ENCODE measurements at regions not wholly inside any gene's neighbourhood (a gene's known extent, or its start where the extent isn't known, plus 50 kb on each side); places are given as distances from the start of the nearest gene placed in this dataset.

DNA sequence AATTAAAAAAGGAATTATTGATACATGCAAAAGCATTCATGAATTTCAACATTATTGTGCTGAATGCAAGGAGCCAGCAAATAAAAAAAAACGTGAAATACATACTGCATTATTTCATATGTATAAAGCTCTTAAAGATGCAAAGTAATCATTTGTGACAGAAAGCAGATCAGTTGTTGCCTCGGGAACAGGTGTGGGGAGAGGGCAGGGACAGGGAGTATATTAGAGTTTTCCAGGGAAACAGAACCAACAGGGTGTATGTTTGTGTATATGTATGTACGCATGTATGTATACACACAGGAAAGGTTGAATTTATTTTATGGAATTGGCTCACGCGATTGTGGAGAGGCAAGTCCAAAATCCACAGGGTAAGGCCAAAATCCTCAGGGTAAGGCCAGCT, 502.9 kb upstream of the ARGLU1 start:
- Mint-ChIP-seq H3K4me1 (no peaks in the 10 kb centered on the region), H3K27me3 (no peaks in the 10 kb centered on the region), H3K4me3 (no peak overlapping the region), H3K9me3 (peaks cover 3% of the 10 kb centered on the region), H3K27ac (no peak overlapping the region), H3K36me3 (no peaks in the 10 kb centered on the region)
- CTCF ChIA-PET = no interaction called here
- no peak for DNase-seq

GRCh38 chr13:107069108-107069776, 501.3 kb upstream of the ARGLU1 start:
- CTCF ChIA-PET = no interaction called here
- peaks cover 3% of the 10 kb centered on the region for H3K9me3 Mint-ChIP-seq
- no peak overlapping the region for H3K27ac Mint-ChIP-seq
- DNase-seq = no peak
- no peaks in the 10 kb centered on the region for H3K4me1 Mint-ChIP-seq
- H3K4me3 Mint-ChIP-seq = no peak overlapping the region
- no peaks in the 10 kb centered on the region for H3K36me3 Mint-ChIP-seq
- H3K27me3 Mint-ChIP-seq = no peaks in the 10 kb centered on the region

DNA sequence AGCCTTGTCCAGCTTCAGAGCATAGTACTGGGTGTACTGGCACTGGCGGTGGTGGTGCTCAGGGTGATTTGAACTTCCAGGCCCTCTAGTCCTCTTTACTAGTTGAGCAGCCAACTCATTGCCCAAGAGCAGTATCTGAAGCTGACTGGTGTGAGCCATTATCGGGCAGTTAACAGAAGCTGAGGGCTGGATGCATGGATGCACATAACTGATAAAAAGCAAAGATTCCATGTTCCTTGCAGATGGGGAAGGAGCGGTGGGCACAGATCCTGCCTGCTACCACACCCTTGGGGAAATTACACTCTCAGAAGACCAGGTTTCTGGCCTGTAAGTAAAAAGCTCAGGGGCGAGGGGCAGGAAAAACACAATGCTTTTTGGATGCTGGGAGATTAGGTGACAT, 499.4 kb upstream of the ARGLU1 start:
- H3K27me3 Mint-ChIP-seq = no peaks in the 10 kb centered on the region
- peaks cover 7% of the 10 kb centered on the region for H3K9me3 Mint-ChIP-seq
- no peak overlapping the region for H3K27ac Mint-ChIP-seq
- no peaks in the 10 kb centered on the region for H3K4me1 Mint-ChIP-seq
- DNase-seq = no peak
- H3K36me3 Mint-ChIP-seq = no peaks in the 10 kb centered on the region
- CTCF ChIA-PET = no interaction called here
- no peak overlapping the region for H3K4me3 Mint-ChIP-seq

DNA sequence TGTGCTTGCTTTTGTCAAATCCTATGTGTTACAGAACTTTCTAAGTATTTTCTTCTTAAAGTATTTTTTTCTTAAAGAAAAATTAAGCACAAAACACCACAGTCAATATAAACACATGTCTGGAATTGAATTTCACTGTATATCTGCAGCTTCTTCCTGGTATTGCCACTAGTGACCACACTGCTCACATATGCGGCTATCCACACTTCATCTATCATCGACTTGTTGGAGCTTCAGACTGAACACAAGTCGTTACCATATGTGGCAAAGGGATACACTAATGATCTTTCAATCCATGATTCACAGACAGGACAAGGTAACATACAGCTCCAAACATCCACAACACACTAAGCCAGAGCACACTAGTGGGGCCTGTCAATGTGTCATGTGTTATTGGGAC, 498.4 kb upstream of the ARGLU1 start:
- H3K9me3 Mint-ChIP-seq = peaks cover 7% of the 10 kb centered on the region
- H3K4me1 Mint-ChIP-seq = no peaks in the 10 kb centered on the region
- CTCF ChIA-PET = no interaction called here
- no peaks in the 10 kb centered on the region for H3K36me3 Mint-ChIP-seq
- no peak overlapping the region for H3K4me3 Mint-ChIP-seq
- H3K27me3 Mint-ChIP-seq = no peaks in the 10 kb centered on the region
- no peak overlapping the region for H3K27ac Mint-ChIP-seq
- no peak for DNase-seq

GRCh38 chr13:107065036-107065435, 497.1 kb upstream of the ARGLU1 start:
- H3K4me1 Mint-ChIP-seq = no peaks in the 10 kb centered on the region
- CTCF ChIA-PET = no interaction called here
- H3K36me3 Mint-ChIP-seq = no peaks in the 10 kb centered on the region
- H3K4me3 Mint-ChIP-seq = no peak overlapping the region
- H3K9me3 Mint-ChIP-seq = peaks cover 10% of the 10 kb centered on the region
- DNase-seq = no peak
- H3K27ac Mint-ChIP-seq = no peak overlapping the region
- H3K27me3 Mint-ChIP-seq = no peaks in the 10 kb centered on the region

GRCh38 chr13:107057028-107057631, 489.2 kb upstream of the ARGLU1 start:
- H3K9me3 Mint-ChIP-seq = peaks cover 3% of the 10 kb centered on the region
- CTCF ChIA-PET = no interaction called here
- H3K4me3 Mint-ChIP-seq = no peak overlapping the region
- no peak overlapping the region for H3K27ac Mint-ChIP-seq
- H3K4me1 Mint-ChIP-seq = no peaks in the 10 kb centered on the region
- DNase-seq = no peak
- no peaks in the 10 kb centered on the region for H3K27me3 Mint-ChIP-seq
- no peaks in the 10 kb centered on the region for H3K36me3 Mint-ChIP-seq

GRCh38 chr13:107043021-107043956, 475.4 kb upstream of the ARGLU1 start:
- CTCF ChIA-PET = no interaction called here
- H3K9me3 Mint-ChIP-seq = peaks cover 5% of the 10 kb centered on the region
- H3K36me3 Mint-ChIP-seq = no peaks in the 10 kb centered on the region
- no peak overlapping the region for H3K27ac Mint-ChIP-seq
- H3K4me3 Mint-ChIP-seq = no peak overlapping the region
- DNase-seq = no peak
- no peaks in the 10 kb centered on the region for H3K4me1 Mint-ChIP-seq
- H3K27me3 Mint-ChIP-seq = no peaks in the 10 kb centered on the region

GRCh38 chr13:107035778-107036177, 467.8 kb upstream of the ARGLU1 start:
- DNase-seq = no peak
- Mint-ChIP-seq H3K27ac (no peak overlapping the region), H3K4me3 (no peak overlapping the region), H3K27me3 (no peaks in the 10 kb centered on the region), H3K4me1 (no peaks in the 10 kb centered on the region), H3K36me3 (no peaks in the 10 kb centered on the region), H3K9me3 (peaks cover 7% of the 10 kb centered on the region)
- CTCF ChIA-PET = no interaction called here

DNA sequence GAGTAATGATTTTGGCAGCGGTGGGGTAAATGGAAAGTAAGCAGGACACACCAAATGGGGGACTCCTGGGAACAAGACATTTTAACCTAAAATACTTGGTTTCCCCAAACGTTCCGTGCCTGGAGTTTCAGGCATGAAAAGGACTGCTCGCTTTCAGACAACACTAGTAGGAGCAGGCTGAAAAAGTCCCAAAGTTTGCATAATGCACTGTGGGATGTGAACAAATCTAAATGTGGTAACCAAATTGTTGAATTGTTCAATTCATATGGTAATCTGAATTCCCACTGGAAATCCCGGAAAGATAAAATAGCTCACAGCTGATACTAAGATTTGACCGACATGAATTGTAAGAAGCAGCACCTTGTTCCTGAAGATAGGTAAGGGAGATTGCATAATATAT, 467.2 kb upstream of the ARGLU1 start:
- no peak for DNase-seq

DNA sequence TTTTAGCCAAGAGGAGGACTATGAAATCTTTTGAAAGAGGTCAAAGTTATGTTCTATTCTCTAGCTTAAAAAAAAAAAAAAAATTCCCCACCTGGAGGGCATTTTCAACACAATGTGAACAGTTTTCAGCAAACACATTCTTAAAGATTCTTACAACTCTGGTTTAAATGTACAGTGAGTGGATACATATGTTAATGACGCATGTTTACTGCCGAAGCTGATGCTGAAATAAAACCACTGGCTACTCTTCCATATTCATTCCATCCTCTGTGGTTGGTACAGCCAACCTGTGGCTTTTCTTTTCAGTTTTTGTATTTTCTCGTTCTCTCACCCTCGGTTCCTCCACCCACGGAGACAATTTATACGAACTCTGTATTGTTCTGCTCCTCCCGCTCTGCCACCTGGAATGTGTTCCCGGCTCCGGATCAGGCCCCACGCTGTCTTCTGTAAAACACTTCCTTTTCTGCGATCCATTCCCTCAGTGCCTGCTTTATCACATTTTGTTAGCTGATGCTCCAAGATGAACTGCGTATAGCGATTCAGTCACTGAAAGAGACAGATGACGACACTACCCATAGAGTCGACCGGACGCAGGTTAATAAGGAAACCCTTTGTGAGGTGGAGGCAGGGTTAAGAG, 466.4 kb upstream of the ARGLU1 start:
- Mint-ChIP-seq H3K4me3 (no peak overlapping the region), H3K27me3 (no peaks in the 10 kb centered on the region), H3K36me3 (no peaks in the 10 kb centered on the region), H3K27ac (no peak overlapping the region), H3K9me3 (peaks cover 9% of the 10 kb centered on the region), H3K4me1 (no peaks in the 10 kb centered on the region)
- CTCF ChIA-PET = no interaction called here
- DNase-seq = no peak

More for the DNA sequence above, 467.2 kb upstream of the ARGLU1 start:
- no peaks in the 10 kb centered on the region for H3K36me3 Mint-ChIP-seq
- CTCF ChIA-PET = no interaction called here
- no peaks in the 10 kb centered on the region for H3K27me3 Mint-ChIP-seq
- no peak overlapping the region for H3K27ac Mint-ChIP-seq
- H3K4me1 Mint-ChIP-seq = no peaks in the 10 kb centered on the region
- no peak overlapping the region for H3K4me3 Mint-ChIP-seq
- H3K9me3 Mint-ChIP-seq = peaks cover 9% of the 10 kb centered on the region

DNA sequence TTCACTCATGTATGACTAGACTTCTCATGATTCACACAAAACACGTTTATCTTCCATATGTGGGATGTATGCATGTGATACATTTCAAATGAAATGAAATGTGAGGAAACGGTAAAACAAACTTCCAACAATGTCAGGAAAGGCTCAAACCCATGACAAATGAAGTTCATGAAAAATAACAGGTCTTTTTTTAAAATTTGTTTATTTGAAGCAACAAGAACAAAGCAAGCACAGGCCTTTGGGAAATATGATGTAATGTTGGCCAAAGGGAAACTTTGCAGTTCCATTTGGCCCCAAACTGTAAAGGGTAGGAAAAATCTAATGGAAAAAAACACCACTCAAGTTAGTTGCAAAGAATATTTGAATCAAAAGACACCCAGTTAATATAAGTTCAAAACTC, 463.8 kb upstream of the ARGLU1 start:
- no peaks in the 10 kb centered on the region for H3K36me3 Mint-ChIP-seq
- DNase-seq = no peak
- no peak overlapping the region for H3K4me3 Mint-ChIP-seq
- H3K27ac Mint-ChIP-seq = no peak overlapping the region
- no peaks in the 10 kb centered on the region for H3K27me3 Mint-ChIP-seq
- CTCF ChIA-PET = no interaction called here
- H3K4me1 Mint-ChIP-seq = no peaks in the 10 kb centered on the region
- H3K9me3 Mint-ChIP-seq = peaks cover 9% of the 10 kb centered on the region

GRCh38 chr13:107028751-107029150, 460.8 kb upstream of the ARGLU1 start:
- CTCF ChIA-PET = no interaction called here
- Mint-ChIP-seq H3K27me3 (no peaks in the 10 kb centered on the region), H3K4me1 (no peaks in the 10 kb centered on the region), H3K36me3 (no peaks in the 10 kb centered on the region), H3K9me3 (peaks cover 3% of the 10 kb centered on the region), H3K27ac (no peak overlapping the region), H3K4me3 (no peak overlapping the region)
- no peak for DNase-seq

GRCh38 chr13:107025991-107026390, 458.1 kb upstream of the ARGLU1 start:
- no peak for DNase-seq
- Mint-ChIP-seq H3K27me3 (no peaks in the 10 kb centered on the region), H3K36me3 (no peaks in the 10 kb centered on the region), H3K4me3 (no peak overlapping the region), H3K27ac (no peak overlapping the region), H3K4me1 (no peaks in the 10 kb centered on the region), H3K9me3 (peaks cover 3% of the 10 kb centered on the region)
- CTCF ChIA-PET = no interaction called here

DNA sequence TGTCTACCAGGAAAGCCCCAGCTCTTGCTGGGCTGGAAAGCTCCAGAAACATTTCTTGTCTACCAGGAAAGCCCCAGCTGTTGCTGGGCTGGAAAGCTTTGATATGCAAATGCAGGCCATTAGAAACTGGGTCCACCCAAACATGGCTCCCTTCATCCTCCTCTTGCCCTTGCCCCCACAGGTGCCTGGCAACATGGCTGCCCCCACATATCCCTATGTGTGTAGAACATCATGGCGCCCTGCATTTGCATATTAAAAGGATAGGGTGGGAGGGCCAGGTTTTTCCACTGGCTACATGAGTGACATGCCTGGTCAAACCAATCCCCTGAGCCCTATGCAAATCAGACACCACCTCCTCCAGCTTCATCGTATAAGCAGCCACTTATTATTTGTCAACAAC, 455.4 kb upstream of the ARGLU1 start:
- no peaks in the 10 kb centered on the region for H3K27me3 Mint-ChIP-seq
- H3K4me3 Mint-ChIP-seq = no peak overlapping the region
- H3K4me1 Mint-ChIP-seq = no peaks in the 10 kb centered on the region
- no peak for DNase-seq
- H3K27ac Mint-ChIP-seq = no peak overlapping the region
- H3K36me3 Mint-ChIP-seq = no peaks in the 10 kb centered on the region
- H3K9me3 Mint-ChIP-seq = peaks cover 1% of the 10 kb centered on the region
- CTCF ChIA-PET = no interaction called here
